ENCODE measurements at regions not wholly inside any gene's neighbourhood (a gene's known extent, or its start where the extent isn't known, plus 50 kb on each side); places are given as distances from the start of the nearest gene placed in this dataset.
"Not testable (repeated sequence)": the region's sequence is repeated elsewhere in the genome, so short reads cannot be mapped to it uniquely, and the experiment has no call there.

DNA sequence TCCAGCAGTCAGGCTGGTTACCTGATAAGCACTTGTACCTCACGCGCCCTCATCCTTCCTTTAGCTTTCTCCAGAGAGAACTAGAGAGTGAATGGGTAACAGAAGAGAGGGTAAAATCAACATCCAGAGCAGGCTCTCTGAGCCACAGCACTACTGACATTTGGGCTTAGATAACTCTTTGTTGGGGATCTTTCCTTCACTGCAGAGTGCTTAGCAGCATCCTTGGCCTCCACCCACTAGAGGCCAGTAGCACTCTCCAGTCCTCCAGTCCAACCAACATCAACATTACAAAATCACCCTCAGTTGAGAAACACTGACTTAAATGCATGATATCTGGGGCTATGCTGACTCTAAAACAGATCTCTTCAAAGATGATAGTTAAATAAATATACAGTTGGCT is 220.7 kb downstream of the TACR3 start:
- in situ Hi-C loops (cut with MboI; ENCODE audit: low pct_unique_long_range_greater_than_20kb, low sequenced_read_pairs, unreplicated experiment) = no loop called here
- DNase-seq (ENCODE audit: low spot score) = no peak
- TF ChIP-seq, protein P1, sequence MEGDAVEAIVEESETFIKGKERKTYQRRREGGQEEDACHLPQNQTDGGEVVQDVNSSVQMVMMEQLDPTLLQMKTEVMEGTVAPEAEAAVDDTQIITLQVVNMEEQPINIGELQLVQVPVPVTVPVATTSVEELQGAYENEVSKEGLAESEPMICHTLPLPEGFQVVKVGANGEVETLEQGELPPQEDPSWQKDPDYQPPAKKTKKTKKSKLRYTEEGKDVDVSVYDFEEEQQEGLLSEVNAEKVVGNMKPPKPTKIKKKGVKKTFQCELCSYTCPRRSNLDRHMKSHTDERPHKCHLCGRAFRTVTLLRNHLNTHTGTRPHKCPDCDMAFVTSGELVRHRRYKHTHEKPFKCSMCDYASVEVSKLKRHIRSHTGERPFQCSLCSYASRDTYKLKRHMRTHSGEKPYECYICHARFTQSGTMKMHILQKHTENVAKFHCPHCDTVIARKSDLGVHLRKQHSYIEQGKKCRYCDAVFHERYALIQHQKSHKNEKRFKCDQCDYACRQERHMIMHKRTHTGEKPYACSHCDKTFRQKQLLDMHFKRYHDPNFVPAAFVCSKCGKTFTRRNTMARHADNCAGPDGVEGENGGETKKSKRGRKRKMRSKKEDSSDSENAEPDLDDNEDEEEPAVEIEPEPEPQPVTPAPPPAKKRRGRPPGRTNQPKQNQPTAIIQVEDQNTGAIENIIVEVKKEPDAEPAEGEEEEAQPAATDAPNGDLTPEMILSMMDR (IDR thresholded peaks at IDR 0.05; ENCODE audit: extremely low read depth, insufficient read depth, missing control alignments) = peak; percentile 27

DNA sequence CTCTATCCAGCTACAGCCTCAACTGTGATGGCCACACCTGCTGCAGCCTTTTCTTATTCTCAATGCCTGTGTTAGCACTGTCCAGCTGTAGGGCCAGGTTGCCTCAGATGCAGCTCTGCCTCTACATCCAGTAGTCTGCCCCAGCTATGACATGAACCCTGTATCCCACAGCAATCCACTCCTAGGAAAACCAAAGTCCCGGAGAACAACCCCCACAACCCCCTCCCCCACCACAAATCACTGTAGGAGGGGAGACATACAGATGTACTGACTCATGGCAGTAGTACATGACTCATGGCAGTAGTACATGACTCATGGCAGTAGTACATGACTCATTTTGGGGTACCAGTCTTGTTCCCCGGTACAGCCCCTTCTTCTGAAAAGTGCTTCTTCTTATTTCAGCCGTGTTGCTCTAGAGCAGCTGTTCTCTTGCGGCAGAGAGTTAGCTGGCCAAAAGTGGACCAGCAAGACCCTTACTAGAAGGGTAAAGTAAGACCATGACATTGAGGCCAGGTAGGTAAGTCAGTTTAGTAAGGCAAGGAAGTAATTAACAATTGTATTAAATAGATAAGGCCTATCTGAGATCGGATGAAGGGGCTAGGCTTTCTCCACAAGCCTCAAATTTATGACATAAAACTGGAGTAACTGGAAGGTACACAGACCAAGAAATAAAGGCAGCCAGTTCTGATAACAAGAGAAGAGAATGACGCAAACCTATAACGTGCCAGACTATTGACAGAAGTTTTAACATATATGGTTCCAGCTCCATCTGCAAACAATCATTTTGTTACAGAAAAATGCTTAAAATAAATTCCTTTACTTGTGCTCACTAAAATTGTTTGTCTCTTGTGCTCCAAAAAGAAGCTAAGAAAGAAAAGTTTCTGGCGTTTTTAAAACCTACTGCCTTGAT is 221.4 kb downstream of the TACR3 start:
- TF ChIP-seq, protein P1 (IDR thresholded peaks at IDR 0.05; ENCODE audit: extremely low read depth, insufficient read depth, missing control alignments) = no peak
- peak; percentile 38 for DNase-seq (ENCODE audit: low spot score)
- in situ Hi-C loops (cut with MboI; ENCODE audit: low pct_unique_long_range_greater_than_20kb, low sequenced_read_pairs, unreplicated experiment) = no loop called here

DNA sequence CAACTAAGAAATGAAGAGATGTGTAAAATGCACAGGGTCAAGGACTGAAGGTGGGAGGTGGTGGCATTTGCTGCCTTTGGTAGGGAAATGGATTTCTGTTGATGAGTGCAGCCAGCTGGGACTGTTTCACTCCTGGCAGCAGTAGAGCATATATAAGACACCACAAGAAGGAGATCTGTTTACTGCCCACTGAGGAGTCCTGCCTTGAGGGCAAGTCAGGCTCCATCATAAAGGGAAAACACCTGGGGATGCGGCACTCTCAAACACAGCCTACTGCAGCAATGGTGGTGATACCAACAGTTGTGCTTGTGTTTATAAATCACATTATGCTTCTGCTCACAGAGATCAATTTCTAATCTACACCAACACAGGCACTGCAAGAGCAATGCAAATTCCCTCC is 222.1 kb downstream of the TACR3 start:
- TF ChIP-seq, protein P1 (IDR thresholded peaks at IDR 0.05; ENCODE audit: extremely low read depth, insufficient read depth, missing control alignments) = no peak
- in situ Hi-C loops (cut with MboI; ENCODE audit: low pct_unique_long_range_greater_than_20kb, low sequenced_read_pairs, unreplicated experiment) = no loop called here
- no peak for DNase-seq (ENCODE audit: low spot score)

DNA sequence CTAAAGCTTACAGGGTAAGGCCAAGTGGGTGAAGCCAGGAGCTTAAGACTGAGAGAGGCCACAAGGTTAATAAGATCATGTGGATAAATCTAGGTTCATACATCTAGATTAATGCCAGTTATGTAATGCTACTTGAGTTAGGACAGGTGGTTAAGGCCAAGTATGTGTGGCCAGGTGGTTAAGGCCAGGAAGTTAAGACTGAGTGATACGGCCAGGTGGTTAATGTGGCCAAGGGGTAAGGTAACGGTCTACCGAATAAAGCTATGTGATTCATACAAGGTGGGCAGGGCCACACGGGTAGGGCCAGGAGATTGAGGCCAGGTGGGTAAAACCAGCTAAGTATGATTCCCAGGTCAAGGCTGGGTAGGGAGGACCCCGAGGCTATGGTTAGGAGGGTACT is 223.0 kb downstream of the TACR3 start:
- no peak for DNase-seq (ENCODE audit: low spot score)
- in situ Hi-C loops (cut with MboI; ENCODE audit: low pct_unique_long_range_greater_than_20kb, low sequenced_read_pairs, unreplicated experiment) = no loop called here
- TF ChIP-seq, protein P1 (IDR thresholded peaks at IDR 0.05; ENCODE audit: extremely low read depth, insufficient read depth, missing control alignments) = no peak

DNA sequence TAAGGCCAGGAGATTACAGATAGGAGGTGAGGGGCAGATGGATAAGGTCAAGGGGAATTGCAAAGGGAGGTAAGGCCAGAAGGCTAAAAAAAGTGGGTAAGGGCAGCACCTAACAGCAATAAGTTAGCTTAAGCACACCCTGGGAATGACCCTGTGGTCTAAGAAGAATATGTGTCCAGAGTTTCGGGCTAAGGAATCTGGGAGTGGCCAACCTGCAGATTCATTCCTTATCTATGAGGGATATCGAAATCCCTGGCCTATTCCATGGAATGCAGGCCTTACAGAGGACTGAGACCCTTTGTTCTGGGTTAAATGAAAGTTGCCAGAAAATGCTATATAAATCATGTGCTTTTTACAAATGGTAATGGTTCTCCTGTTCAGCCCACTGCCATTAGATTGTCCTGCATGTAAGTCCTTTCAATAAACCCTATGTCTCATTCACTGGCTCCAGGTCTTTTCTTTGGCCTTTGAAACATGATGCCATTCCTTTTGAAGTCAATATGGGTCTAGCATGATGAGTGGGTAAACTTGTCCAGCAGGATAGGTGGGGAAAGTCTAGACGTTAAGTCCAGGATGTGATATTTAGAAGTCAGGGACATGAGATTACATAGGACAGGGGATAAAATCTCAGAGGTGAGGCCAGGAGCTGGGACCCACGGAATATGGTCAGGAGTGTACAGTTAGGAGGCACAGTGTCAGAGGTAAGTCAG is 226.2 kb downstream of the TACR3 start:
- TF ChIP-seq, protein P1 (IDR thresholded peaks at IDR 0.05; ENCODE audit: extremely low read depth, insufficient read depth, missing control alignments) = no peak
- in situ Hi-C loops (cut with MboI; ENCODE audit: low pct_unique_long_range_greater_than_20kb, low sequenced_read_pairs, unreplicated experiment) = no loop called here
- no peak for DNase-seq (ENCODE audit: low spot score)

DNA sequence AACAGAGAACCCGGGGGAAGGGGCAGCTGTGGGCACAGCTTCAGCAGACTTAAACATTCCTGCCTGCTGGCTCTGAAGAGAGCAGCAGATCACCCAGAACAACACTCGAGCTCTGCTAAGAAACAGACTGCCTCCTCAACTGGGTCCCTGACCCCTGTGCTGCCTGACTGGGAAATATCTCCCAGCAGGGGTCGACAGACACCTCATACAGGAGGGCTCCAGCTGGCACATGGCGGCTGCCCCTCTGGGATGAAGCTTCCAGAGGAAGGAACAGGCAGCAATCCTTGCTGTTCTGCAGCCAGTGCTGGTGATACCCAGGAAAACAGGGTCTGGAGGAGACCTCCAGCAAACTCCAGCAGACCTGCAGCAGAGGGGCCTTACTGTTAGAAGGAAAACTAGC is 234.5 kb downstream of the TACR3 start:
- TF ChIP-seq, protein P1 (IDR thresholded peaks at IDR 0.05; ENCODE audit: extremely low read depth, insufficient read depth, missing control alignments) = peak; percentile 33

More for the DNA sequence above, 234.5 kb downstream of the TACR3 start:
- DNase-seq (ENCODE audit: low spot score); in situ Hi-C loops (cut with MboI; ENCODE audit: low pct_unique_long_range_greater_than_20kb, low sequenced_read_pairs, unreplicated experiment): not testable (repeated sequence)
